ENCODE measurements at regions not wholly inside any gene's neighbourhood (a gene's known extent, or its start where the extent isn't known, plus 50 kb on each side); places are given as distances from the start of the nearest gene placed in this dataset.
"Not testable (repeated sequence)": the region's sequence is repeated elsewhere in the genome, so short reads cannot be mapped to it uniquely, and the experiment has no call there.

GRCh38 chr14:29339494-29340172, 573.0 kb downstream of the FOXG1 start:
- peak; percentile 52 for FAIRE-seq
- no peak for DNase-seq (ENCODE audit: insufficient read length, low spot score)

- FAIRE-seq = peak; percentile 79
- no peak for DNase-seq (ENCODE audit: insufficient read length, low spot score)
Observed at GRCh38 chr14:29348504-29348903, 579.1 kb downstream of the PRKD1 start.

- FAIRE-seq = no peak
Observed at GRCh38 chr14:29350496-29350895, 577.2 kb downstream of the PRKD1 start.

DNA sequence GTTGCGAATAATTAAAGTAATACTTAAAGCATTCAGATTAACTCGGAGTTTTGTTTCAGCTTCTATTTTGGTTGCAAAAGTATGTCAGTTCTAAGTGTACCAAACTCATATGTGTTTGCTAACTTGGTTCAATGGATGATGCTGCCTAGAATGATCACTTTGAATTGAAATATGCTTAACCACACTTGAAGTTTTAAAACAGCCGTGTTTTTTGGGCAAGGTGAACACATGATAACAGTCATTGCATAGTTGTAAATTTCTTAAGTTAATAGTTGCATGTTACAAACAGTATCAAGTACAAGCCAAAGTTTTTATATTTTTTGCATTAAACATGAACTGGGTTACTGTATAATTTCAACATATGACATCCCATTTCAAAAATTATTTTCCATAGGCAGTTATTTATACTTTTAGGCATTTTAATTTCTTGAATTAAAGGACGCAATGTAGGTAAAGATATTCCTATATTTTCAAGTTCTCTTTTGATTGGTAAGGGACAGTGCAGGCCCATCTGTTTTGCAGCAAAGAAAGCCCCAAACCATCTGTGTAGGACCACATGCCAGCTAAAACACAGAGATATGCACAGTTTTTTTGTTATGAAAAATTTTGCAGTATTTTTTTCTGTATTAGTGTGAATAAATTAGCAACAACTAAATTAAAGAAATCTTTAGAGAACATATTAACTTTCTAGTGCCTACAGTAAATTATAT, 575.5 kb downstream of the PRKD1 start:
- DNase-seq (ENCODE audit: insufficient read length, low spot score) = no peak
- FAIRE-seq = no peak

More at GRCh38 chr14:29350496-29350895, 577.2 kb downstream of the PRKD1 start:
- no peak for DNase-seq (ENCODE audit: insufficient read length, low spot score)

- no peak for DNase-seq (ENCODE audit: insufficient read length, low spot score)
- FAIRE-seq = no peak
Observed at GRCh38 chr14:29352706-29353080, 575.0 kb downstream of the PRKD1 start.

DNA sequence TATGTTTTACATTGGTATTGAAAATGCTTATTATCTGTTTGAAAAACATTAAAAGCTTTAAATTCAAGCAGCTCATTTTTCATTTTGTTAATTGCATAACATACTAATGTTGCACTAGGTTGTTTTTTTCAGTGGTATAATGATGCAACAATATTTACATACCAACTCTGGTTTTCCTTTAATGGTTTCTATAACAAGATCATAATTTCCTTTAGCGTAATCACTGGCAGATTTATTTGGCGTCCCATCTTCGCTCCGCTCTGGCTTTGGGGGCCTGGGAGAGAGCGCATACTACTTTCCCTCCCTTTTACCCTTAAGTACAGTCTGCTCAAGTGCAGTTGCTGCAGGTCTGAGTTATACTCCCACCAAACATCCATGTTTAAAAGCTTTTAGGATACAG, 574.1 kb downstream of the PRKD1 start:
- DNase-seq (ENCODE audit: insufficient read length, low spot score) (no peak), FAIRE-seq (no peak)

GRCh38 chr14:29354486-29354885, 573.2 kb downstream of the PRKD1 start:
- FAIRE-seq (no peak), DNase-seq (ENCODE audit: insufficient read length, low spot score) (no peak)

GRCh38 chr14:29355331-29355730, 572.3 kb downstream of the PRKD1 start:
- DNase-seq (ENCODE audit: insufficient read length, low spot score) = no peak
- peak; percentile 31 for FAIRE-seq

GRCh38 chr14:29355846-29356245, 571.8 kb downstream of the PRKD1 start:
- no peak for DNase-seq (ENCODE audit: insufficient read length, low spot score)
- FAIRE-seq = peak; percentile 46

- DNase-seq (ENCODE audit: insufficient read length, low spot score) (no peak), FAIRE-seq (peak; percentile 38)
Observed at GRCh38 chr14:29360656-29361055, 567.0 kb downstream of the PRKD1 start.

DNA sequence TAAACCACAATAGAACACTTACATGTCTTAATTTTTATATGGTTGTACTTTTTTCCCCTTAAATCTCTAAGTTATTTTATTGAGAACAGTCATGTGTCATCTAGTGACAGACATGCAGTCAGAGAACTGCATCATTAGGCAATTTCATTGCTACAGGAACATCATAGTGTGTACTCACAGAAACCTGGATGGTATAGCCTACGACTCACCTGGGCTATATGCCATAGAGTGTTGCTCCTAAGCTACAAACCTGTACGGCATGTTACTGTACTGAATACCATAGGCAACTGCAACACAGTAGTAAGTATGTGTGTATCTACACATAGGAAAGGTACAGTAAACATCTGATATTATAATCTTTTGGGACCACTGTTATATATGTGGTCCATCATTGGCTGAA, 557.6 kb downstream of the PRKD1 start:
- DNase-seq (ENCODE audit: insufficient read length, low spot score) (no peak), FAIRE-seq (peak; percentile 63)

DNA sequence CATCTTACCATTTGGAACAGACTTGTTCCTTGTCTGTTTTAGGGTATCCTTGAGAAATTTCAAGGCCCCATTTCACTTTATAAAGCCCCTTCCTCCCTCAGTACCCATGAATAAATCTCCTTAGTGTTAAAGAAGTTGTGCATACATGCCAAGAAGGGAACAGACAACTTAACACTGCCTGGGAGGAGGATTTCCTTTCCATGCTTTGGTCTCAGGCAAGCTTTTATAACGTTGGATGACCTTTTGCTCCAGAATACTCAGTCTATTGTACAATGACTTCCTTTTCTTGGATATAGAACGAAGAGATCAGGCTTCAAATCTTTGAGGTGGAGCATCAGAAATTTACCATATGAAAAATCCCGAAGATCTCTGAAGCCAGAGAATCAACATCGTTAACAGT, 551.4 kb downstream of the PRKD1 start:
- peak; percentile 31 for FAIRE-seq
- DNase-seq (ENCODE audit: insufficient read length, low spot score) = no peak

DNA sequence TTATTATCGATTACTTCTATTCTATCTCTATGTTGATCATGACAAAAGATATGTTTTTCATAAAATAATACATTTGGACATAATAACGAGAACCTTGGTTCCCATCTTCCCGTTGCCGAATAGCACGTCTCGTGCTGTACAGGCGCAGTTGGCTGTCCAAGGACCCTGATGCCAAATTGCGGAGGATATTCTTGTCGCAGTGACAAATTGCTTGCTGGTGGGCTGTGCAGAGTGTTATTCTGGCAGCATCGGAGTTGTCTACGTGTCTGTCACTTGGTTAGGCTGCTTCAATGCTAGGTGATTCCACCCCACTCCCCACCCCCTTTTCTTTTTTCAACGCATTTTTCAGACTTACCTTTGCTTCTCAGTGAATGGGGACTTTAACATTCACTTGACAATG, 546.8 kb downstream of the PRKD1 start:
- peak; percentile 77 for FAIRE-seq
- no peak for DNase-seq (ENCODE audit: insufficient read length, low spot score)

DNA sequence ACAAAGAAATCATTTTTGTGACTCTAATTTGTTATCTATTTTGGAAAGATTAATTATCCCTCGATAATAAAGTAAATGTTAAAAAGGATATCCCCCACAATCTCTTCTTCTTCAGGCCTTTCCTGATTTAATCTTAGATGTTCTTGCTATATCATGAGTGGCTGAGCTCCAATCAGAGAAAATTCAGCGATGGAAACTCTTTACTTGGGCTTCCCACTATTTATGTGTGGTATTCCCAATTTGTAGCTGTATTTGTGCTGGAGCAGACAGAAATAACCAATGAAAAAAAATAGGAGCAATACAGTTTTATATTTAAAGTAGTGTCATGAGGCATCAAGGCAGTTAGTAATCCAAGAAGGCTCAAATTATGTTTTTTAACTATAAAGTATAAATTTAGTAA, 539.1 kb downstream of the PRKD1 start:
- FAIRE-seq (no peak), DNase-seq (ENCODE audit: insufficient read length, low spot score) (no peak)

GRCh38 chr14:29390081-29390832, 537.4 kb downstream of the PRKD1 start:
- DNase-seq (ENCODE audit: insufficient read length, low spot score) = no peak
- peak; percentile 74 for FAIRE-seq

- no peak for FAIRE-seq
Observed at GRCh38 chr14:29391231-29391630, 536.4 kb downstream of the PRKD1 start.

DNA sequence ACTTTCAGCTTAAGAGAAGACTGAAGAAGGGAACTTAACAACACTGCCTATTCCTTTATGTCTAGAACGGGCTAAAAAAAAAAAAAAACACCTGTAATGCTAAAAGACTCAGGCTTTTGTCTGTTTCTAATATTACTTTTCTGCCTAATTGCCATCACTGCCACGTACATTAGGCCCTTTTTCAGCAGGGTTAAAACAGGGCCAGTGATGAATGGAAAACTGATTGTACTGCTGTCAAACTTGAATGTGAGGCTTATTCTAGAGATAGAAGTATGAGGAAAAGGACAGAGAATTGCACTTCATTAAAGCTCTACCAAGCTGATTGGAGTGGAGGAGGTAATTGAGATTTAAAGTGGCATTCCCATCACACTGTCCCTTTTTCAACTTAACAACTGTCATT, 535.8 kb downstream of the PRKD1 start:
- FAIRE-seq (no peak), DNase-seq (ENCODE audit: insufficient read length, low spot score) (no peak)

More at GRCh38 chr14:29391231-29391630, 536.4 kb downstream of the PRKD1 start:
- no peak for DNase-seq (ENCODE audit: insufficient read length, low spot score)

DNA sequence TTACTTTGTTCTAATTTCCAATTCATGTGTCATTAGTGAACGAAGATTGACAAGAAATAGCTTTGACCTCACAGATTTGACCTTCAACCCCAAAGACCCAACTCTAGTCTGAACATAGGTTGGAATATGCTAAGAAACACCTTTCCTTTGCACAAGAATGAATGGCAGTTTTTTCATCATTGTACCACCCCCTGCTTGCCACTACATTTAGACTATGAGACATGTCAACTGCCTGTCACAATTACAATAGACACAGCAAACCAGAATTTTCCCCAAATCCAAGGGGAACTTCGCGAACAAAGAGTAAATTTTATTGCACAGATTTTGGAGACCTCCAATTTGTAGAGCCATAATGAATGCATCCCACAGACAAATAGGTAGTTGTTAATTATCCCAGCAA, 535.4 kb downstream of the PRKD1 start:
- peak; percentile 70 for FAIRE-seq
- DNase-seq (ENCODE audit: insufficient read length, low spot score) = no peak

- DNase-seq (ENCODE audit: insufficient read length, low spot score) (no peak), FAIRE-seq (no peak)
Observed at GRCh38 chr14:29403091-29403490, 524.6 kb downstream of the PRKD1 start.

DNA sequence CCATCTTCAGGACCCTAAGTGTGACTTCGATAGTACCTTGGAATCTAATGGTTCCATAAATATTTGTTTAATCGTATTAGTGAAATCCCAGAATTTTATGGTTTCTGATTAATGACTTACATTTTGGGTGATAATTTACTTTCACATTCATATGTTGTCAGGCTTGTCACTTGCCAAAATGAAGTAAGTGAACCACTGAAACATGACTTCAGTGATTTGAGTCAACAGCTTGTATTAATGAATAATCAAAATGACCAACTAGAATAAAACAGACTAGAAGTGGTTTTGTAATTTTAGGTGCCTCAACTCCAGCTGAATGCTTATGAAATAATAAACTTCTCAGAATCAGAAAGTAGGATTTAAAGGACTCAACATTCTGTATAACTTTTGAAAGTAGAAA, 517.1 kb downstream of the PRKD1 start:
- FAIRE-seq (no peak), DNase-seq (ENCODE audit: insufficient read length, low spot score) (no peak)

- not testable (repeated sequence) for FAIRE-seq; DNase-seq (ENCODE audit: insufficient read length, low spot score)
Observed at GRCh38 chr14:29414931-29415330, 512.7 kb downstream of the PRKD1 start.

- FAIRE-seq = no peak
- DNase-seq (ENCODE audit: insufficient read length, low spot score) = no peak
Observed at GRCh38 chr14:29419736-29420135, 507.9 kb downstream of the PRKD1 start.
